HG03159 (cell line): ENCODE measurements at regions not wholly inside any gene's neighbourhood (a gene's known extent, or its start where the extent isn't known, plus 50 kb on each side); places are given as distances from the start of the nearest gene placed in this dataset.
"Not testable (repeated sequence)": the region's sequence is repeated elsewhere in the genome, so short reads cannot be mapped to it uniquely, and the experiment has no call there.

Source experiments
- ATAC-seq: cut with Tn5 transposase; IDR thresholded peaks from one replicate; pipeline ENCODE4 v1.9.1; 2021; ENCODE audit warnings: mild to moderate bottlenecking, moderate library complexity; ENCODE audit not compliant: unreplicated experiment

GRCh38 chr10:95137990-95138625 lies 55.9 kb upstream of the ACSM6 start:
- ATAC-seq = not testable (repeated sequence)

GRCh38 chr10:95134490-95134889 lies 59.5 kb upstream of the ACSM6 start:
- no peak for ATAC-seq

- no peak for ATAC-seq
These were observed 60.0 kb upstream of the ACSM6 start for GRCh38 chr10:95133997-95134396.

- ATAC-seq = peak; percentile 89
These were observed 60.9 kb upstream of the ACSM6 start for GRCh38 chr10:95133016-95133752.

GRCh38 chr10:95130429-95130828 lies 61.1 kb upstream of the CYP2C8 start:
- ATAC-seq = not testable (repeated sequence)

GRCh38 chr10:95125582-95125981 lies 56.3 kb upstream of the CYP2C8 start:
- no peak for ATAC-seq

- ATAC-seq = no peak
These were observed 53.4 kb upstream of the CYP2C8 start for GRCh38 chr10:95122736-95123135.

- ATAC-seq = no peak
These were observed 52.6 kb upstream of the CYP2C8 start for GRCh38 chr10:95121904-95122303.
